CD14-positive monocyte (primary cell): ENCODE measurements at regions not wholly inside any gene's neighbourhood (a gene's known extent, or its start where the extent isn't known, plus 50 kb on each side); places are given as distances from the start of the nearest gene placed in this dataset.

ENCODE experiments used
- DNase-seq, 3 donors: peaks; one replicate each; pipeline ENCODE4 v3.0.0-alpha.2; 2011 to 2022
- H2AFZ ChIP-seq: 2 replicates; pipeline ENCODE4 v1.6.0; 2012; ENCODE audit warnings: mild to moderate bottlenecking, low read depth, low read length, inconsistent platforms; ENCODE audit not compliant: insufficient read depth, poor library complexity, severe bottlenecking
- H3K27ac ChIP-seq, 2 donors: 1 replicate in 1 of 2; 2 replicates in 1 of 2; pipeline ENCODE4 v1.5.1; 2012 to 2013; ENCODE audit warnings: low read length in 2 of 2, control low read depth in 1 of 2, inconsistent platforms in 1 of 2, low read depth in 1 of 2, mild to moderate bottlenecking in 1 of 2
- H3K27me3 ChIP-seq, 2 donors: one replicate each; pipeline versions ENCODE4 v1.6.0 to v1.6.1; 2011 to 2013; ENCODE audit warnings: low read length in 2 of 2; ENCODE audit not compliant: control insufficient read depth in 2 of 2, insufficient read depth in 2 of 2
- H3K36me3 ChIP-seq, 2 donors: replicated peaks in 1 of 2; 1 replicate in 1 of 2; 2 replicates in 1 of 2; pipeline versions ENCODE4 v1.5.1 to v1.6.1; 2012 to 2013; ENCODE audit warnings: low read length in 2 of 2, control low read depth in 1 of 2, inconsistent platforms in 1 of 2, mild to moderate bottlenecking in 1 of 2; ENCODE audit not compliant: insufficient read depth in 2 of 2, control insufficient read depth in 1 of 2
- H3K4me1 ChIP-seq, 2 donors: 1 replicate in 1 of 2; 2 replicates in 1 of 2; pipeline versions ENCODE4 v1.5.1 to v1.6.1; 2012 to 2013; ENCODE audit warnings: low read length in 2 of 2, control low read depth in 1 of 2, inconsistent platforms in 1 of 2, mild to moderate bottlenecking in 1 of 2, moderate library complexity in 1 of 2; ENCODE audit not compliant: insufficient read depth in 2 of 2, control insufficient read depth in 1 of 2
- H3K4me2 ChIP-seq: replicated peaks from 2 replicates; pipeline ENCODE3; 2012; ENCODE audit warnings: low read length, moderate library complexity, mild to moderate bottlenecking; ENCODE audit not compliant: poor library complexity, severe bottlenecking; ENCODE audit errors: extremely low read depth
- H3K4me3 ChIP-seq, 3 experiments: fragments of 200-600 bp in 1 of 3; sonication (generic) in 1 of 3; replicated peaks in 1 of 3; 1 replicate in 2 of 3; 2 replicates in 1 of 3; pipeline ENCODE4 v1.5.1; 2011 to 2013; ENCODE audit warnings: low read length in 3 of 3, mild to moderate bottlenecking in 3 of 3, control low read depth in 2 of 3, low read depth in 2 of 3, inconsistent platforms in 1 of 3, moderate library complexity in 1 of 3
- H3K79me2 ChIP-seq: 2 replicates; pipeline ENCODE4 v1.6.0; 2012; ENCODE audit warnings: mild to moderate bottlenecking, control low read depth, inconsistent platforms, low read length, moderate library complexity; ENCODE audit not compliant: insufficient read depth
- H3K9ac ChIP-seq: 2 replicates; pipeline ENCODE4 v1.6.0; 2017; ENCODE audit warnings: low read length, mild to moderate bottlenecking; ENCODE audit not compliant: insufficient read depth, poor library complexity, severe bottlenecking
- H3K9me3 ChIP-seq, 2 donors: replicated peaks in 1 of 2; 1 replicate in 1 of 2; 2 replicates in 1 of 2; pipeline versions ENCODE4 v1.5.1 to v1.6.1; 2012 to 2013; ENCODE audit warnings: low read length in 2 of 2, control low read depth in 1 of 2; ENCODE audit not compliant: control insufficient read depth in 1 of 2, insufficient read depth in 1 of 2
- H4K20me1 ChIP-seq: 2 replicates; pipeline ENCODE4 v1.6.0; 2012; ENCODE audit warnings: mild to moderate bottlenecking, low read length, control low read depth, moderate library complexity; ENCODE audit not compliant: insufficient read depth
- H3K27ac Mint-ChIP-seq, 7 donors: one replicate each; pipeline ENCODE4 v1.8.0; 2020; ENCODE audit warnings: mild to moderate bottlenecking in 7 of 7, mixed read lengths in 7 of 7, moderate library complexity in 6 of 7, inconsistent platforms in 2 of 7
- H3K27me3 Mint-ChIP-seq, 3 donors: one replicate each; pipeline ENCODE4 v1.8.0; 2021 to 2022; ENCODE audit warnings: low read depth in 3 of 3, mild to moderate bottlenecking in 3 of 3, mixed read lengths in 3 of 3, moderate library complexity in 3 of 3, inconsistent platforms in 1 of 3
- H3K36me3 Mint-ChIP-seq, 2 donors: one replicate each; pipeline ENCODE4 v1.8.0; 2020; ENCODE audit warnings: mixed read lengths in 2 of 2, inconsistent platforms in 1 of 2, mild to moderate bottlenecking in 1 of 2
- H3K4me1 Mint-ChIP-seq: one replicate; pipeline ENCODE4 v1.8.0; 2020; ENCODE audit warnings: mild to moderate bottlenecking, mixed read lengths
- H3K4me3 Mint-ChIP-seq, 2 donors: one replicate each; pipeline ENCODE4 v1.8.0; 2020; ENCODE audit warnings: mild to moderate bottlenecking in 2 of 2, mixed read lengths in 2 of 2, moderate library complexity in 1 of 2
- H3K9me3 Mint-ChIP-seq, 7 donors: one replicate each; pipeline ENCODE4 v1.8.0; 2020 to 2022; ENCODE audit warnings: mixed read lengths in 7 of 7, mild to moderate bottlenecking in 6 of 7, moderate library complexity in 6 of 7, inconsistent platforms in 2 of 7
- CTCF ChIP-seq: fragments of 200-600 bp; IDR thresholded peaks from one replicate; pipeline ENCODE4 v1.8.0; 2022; ENCODE audit warnings: antibody characterized with exemption, mild to moderate bottlenecking
- WGBS: methylation state at CpG from one replicate; pipeline ENCODE4 v1.1.5; 2013; ENCODE audit warnings: missing lambda C conversion rate; ENCODE audit not compliant: insufficient coverage; 5-methylcytosine and 5-hydroxymethylcytosine counted together
- intact Hi-C, 2 donors: fragments of 100-400 bp; cut with micrococcal nuclease; formaldehyde crosslinking; loops; one replicate each; pipeline versions ENCODE4 v1.15.0 to v1.15.1; 2023

- Mint-ChIP-seq H3K36me3 (no peaks in the 10 kb centered on the region), H3K4me3 (no peak overlapping the region), H3K4me1 (peaks cover 37% of the 10 kb centered on the region), H3K27ac (peak overlapping the region in 1 of 7 donors; percentile 67), H3K27me3 (peaks cover 0 to 13% (median 8%) of the 10 kb centered on the region in 3 donors), H3K9me3 (peaks cover 2 to 8% (median 5%) of the 10 kb centered on the region in 7 donors)
- Histone ChIP-seq H3K79me2 (no peaks in the 10 kb centered on the region), H3K4me3 (no peak overlapping the region), H3K9me3 (peaks cover 3 to 6% of the 10 kb centered on the region in 2 donors), H3K4me1 (peaks cover 27 to 36% of the 10 kb centered on the region in 2 donors), H3K27ac (no peak overlapping the region), H3K9ac (no peak overlapping the region), H2AFZ (no peak overlapping the region), H3K27me3 (no peaks in the 10 kb centered on the region), H4K20me1 (no peaks in the 10 kb centered on the region), H3K4me2 (no peak overlapping the region), H3K36me3 (no peaks in the 10 kb centered on the region)
- TF ChIP-seq CTCF, result no peak
- intact Hi-C loops, result loop anchor here in 1 of 2 donors (10.0 kb wide), 1 partner anchor 54 kb away; no protein-coding TSS in a partner anchor
- DNase-seq, result no peak
- WGBS, result 97% methylated on average over 8 of the region's 9 CpGs
These were observed 75.4 kb upstream of the PRNP start for GRCh38 chr20:4610871-4611270.

- Mint-ChIP-seq H3K27me3 (peaks cover 1 to 16% (median 8%) of the 10 kb centered on the region in 3 donors), H3K9me3 (peaks cover 0 to 1% (median 0%) of the 10 kb centered on the region in 7 donors), H3K4me1 (peaks cover 34% of the 10 kb centered on the region), H3K27ac (peak overlapping the region in 4 of 7 donors; percentile 33 to 68 (median 50)), H3K4me3 (no peak overlapping the region), H3K36me3 (no peaks in the 10 kb centered on the region)
- Histone ChIP-seq H3K36me3 (no peaks in the 10 kb centered on the region), H3K9me3 (no peaks in the 10 kb centered on the region), H3K4me3 (no peak overlapping the region), H3K4me1 (peaks cover 23 to 33% of the 10 kb centered on the region in 2 donors), H3K79me2 (no peaks in the 10 kb centered on the region), H3K4me2 (no peak overlapping the region), H3K27ac (no peak overlapping the region), H3K27me3 (no peaks in the 10 kb centered on the region), H2AFZ (no peak overlapping the region), H3K9ac (no peak overlapping the region), H4K20me1 (no peaks in the 10 kb centered on the region)
- no peak for DNase-seq
- TF ChIP-seq CTCF, result no peak
- WGBS, result 95% methylated on average over 2 of the region's 5 CpGs
- intact Hi-C loops, result loop anchor here (5.0 to 10.0 kb wide), 2 partner anchors 345 to 348 kb away; no protein-coding TSS in a partner anchor
These were observed 76.7 kb upstream of the PRNP start for GRCh38 chr20:4609511-4609910.
